Mucosa of rectum (tissue), 2 donors: ENCODE measurements at regions not wholly inside any gene's neighbourhood (a gene's known extent, or its start where the extent isn't known, plus 50 kb on each side); places are given as distances from the start of the nearest gene placed in this dataset.

Source experiments
- H3K27ac ChIP-seq, 2 donors: one replicate each; pipeline ENCODE4 v1.7.0; 2013; ENCODE audit warnings: inconsistent platforms in 2 of 2, low read depth in 2 of 2, low read length in 2 of 2
- H3K27me3 ChIP-seq, 2 donors: one replicate each; pipeline ENCODE4 v1.7.0; 2013; ENCODE audit warnings: low read length in 2 of 2; ENCODE audit not compliant: control insufficient read depth in 2 of 2, insufficient read depth in 2 of 2
- H3K36me3 ChIP-seq, 2 donors: one replicate each; pipeline ENCODE4 v1.7.0; 2013; ENCODE audit warnings: low read length in 2 of 2; ENCODE audit not compliant: control insufficient read depth in 2 of 2, insufficient read depth in 2 of 2
- H3K4me1 ChIP-seq, 2 donors: one replicate each; pipeline ENCODE4 v1.7.0; 2013; ENCODE audit warnings: low read length in 2 of 2, mild to moderate bottlenecking in 1 of 2; ENCODE audit not compliant: control insufficient read depth in 2 of 2, insufficient read depth in 2 of 2
- H3K4me3 ChIP-seq, 2 donors: one replicate each; pipeline ENCODE4 v1.7.0; 2013; ENCODE audit warnings: low read length in 2 of 2
- H3K9ac ChIP-seq, 2 donors: one replicate each; pipeline ENCODE4 v1.7.0; 2013; ENCODE audit warnings: low read length in 2 of 2, low read depth in 1 of 2, mild to moderate bottlenecking in 1 of 2
- H3K9me3 ChIP-seq, 2 donors: one replicate each; pipeline ENCODE4 v1.7.0; 2013; ENCODE audit warnings: low read length in 2 of 2; ENCODE audit not compliant: control insufficient read depth in 2 of 2
- donor health status: healthy.
- donor health status: Normal muscosa, but diverticular disease.

- Histone ChIP-seq H3K4me1 (peaks cover 0 to 10% of the 10 kb centered on the region in 2 donors), H3K27ac (no peak overlapping the region), H3K36me3 (no peaks in the 10 kb centered on the region), H3K9ac (no peak overlapping the region), H3K27me3 (no peaks in the 10 kb centered on the region), H3K4me3 (no peak overlapping the region), H3K9me3 (no peaks in the 10 kb centered on the region)
Observed at GRCh38 chr9:82597241-82598203, 465.4 kb downstream of the RASEF start.

- Histone ChIP-seq H3K9ac (no peak overlapping the region), H3K27ac (no peak overlapping the region), H3K9me3 (no peaks in the 10 kb centered on the region), H3K36me3 (no peaks in the 10 kb centered on the region), H3K27me3 (no peaks in the 10 kb centered on the region), H3K4me3 (no peak overlapping the region), H3K4me1 (peaks cover 0 to 10% of the 10 kb centered on the region in 2 donors)
Observed at GRCh38 chr9:82598241-82599039, 464.5 kb downstream of the RASEF start.

GRCh38 chr9:82599336-82599949, 463.5 kb downstream of the RASEF start:
- Histone ChIP-seq H3K9ac (no peak overlapping the region), H3K27me3 (no peaks in the 10 kb centered on the region), H3K4me1 (peaks cover 0 to 10% of the 10 kb centered on the region in 2 donors), H3K4me3 (no peak overlapping the region), H3K27ac (no peak overlapping the region), H3K9me3 (no peaks in the 10 kb centered on the region), H3K36me3 (no peaks in the 10 kb centered on the region)

GRCh38 chr9:82600536-82601292, 462.2 kb downstream of the RASEF start:
- no peak overlapping the region for H3K9ac ChIP-seq
- no peak overlapping the region for H3K27ac ChIP-seq
- no peaks in the 10 kb centered on the region for H3K27me3 ChIP-seq
- peaks cover 0 to 10% of the 10 kb centered on the region in 2 donors for H3K4me1 ChIP-seq
- H3K36me3 ChIP-seq: no peaks in the 10 kb centered on the region
- no peak overlapping the region for H3K4me3 ChIP-seq
- H3K9me3 ChIP-seq: no peaks in the 10 kb centered on the region

- Histone ChIP-seq H3K27ac (no peak overlapping the region), H3K36me3 (no peaks in the 10 kb centered on the region), H3K9me3 (no peaks in the 10 kb centered on the region), H3K9ac (no peak overlapping the region), H3K4me3 (no peak overlapping the region), H3K27me3 (no peaks in the 10 kb centered on the region), H3K4me1 (peaks cover 0 to 10% of the 10 kb centered on the region in 2 donors)
Observed at GRCh38 chr9:82601293-82601771, 461.6 kb downstream of the RASEF start.

GRCh38 chr9:82604947-82605656, 457.8 kb downstream of the RASEF start:
- no peak overlapping the region for H3K4me3 ChIP-seq
- H3K36me3 ChIP-seq: no peaks in the 10 kb centered on the region
- H3K4me1 ChIP-seq: no peaks in the 10 kb centered on the region
- no peaks in the 10 kb centered on the region for H3K27me3 ChIP-seq
- no peak overlapping the region for H3K9ac ChIP-seq
- no peak overlapping the region for H3K27ac ChIP-seq
- H3K9me3 ChIP-seq: no peaks in the 10 kb centered on the region

GRCh38 chr9:82605657-82606031, 457.3 kb downstream of the RASEF start:
- no peaks in the 10 kb centered on the region for H3K36me3 ChIP-seq
- no peak overlapping the region for H3K9ac ChIP-seq
- H3K4me3 ChIP-seq: no peak overlapping the region
- H3K4me1 ChIP-seq: no peaks in the 10 kb centered on the region
- no peaks in the 10 kb centered on the region for H3K27me3 ChIP-seq
- no peaks in the 10 kb centered on the region for H3K9me3 ChIP-seq
- H3K27ac ChIP-seq: no peak overlapping the region

GRCh38 chr9:82606071-82606470, 456.9 kb downstream of the RASEF start:
- Histone ChIP-seq H3K4me1 (no peaks in the 10 kb centered on the region), H3K27ac (no peak overlapping the region), H3K9me3 (no peaks in the 10 kb centered on the region)

More at GRCh38 chr9:82606071-82606470, 456.9 kb downstream of the RASEF start:
- no peaks in the 10 kb centered on the region for H3K36me3 ChIP-seq
- no peak overlapping the region for H3K9ac ChIP-seq
- no peak overlapping the region for H3K4me3 ChIP-seq
- H3K27me3 ChIP-seq: no peaks in the 10 kb centered on the region
